Spleen (tissue), 11 donors: ENCODE measurements at regions not wholly inside any gene's neighbourhood (a gene's known extent, or its start where the extent isn't known, plus 50 kb on each side); places are given as distances from the start of the nearest gene placed in this dataset.

Source experiments
- DNase-seq: peaks from one replicate; pipeline ENCODE4 v3.0.0-alpha.2; 2020
- H3K27ac ChIP-seq, 8 donors: fragments of 200-600 bp; sonication (generic) in 7 of 8; 1 replicate in 4 of 8; 2 replicates in 4 of 8; pipeline versions ENCODE4 v1.5.0 to v1.8.0; 2016 to 2021; ENCODE audit warnings: inconsistent platforms in 4 of 8, mild to moderate bottlenecking in 4 of 8, moderate library complexity in 1 of 8
- H3K27me3 ChIP-seq, 7 donors: fragments of 200-600 bp; sonication (generic) in 6 of 7; replicated peaks in 1 of 7; 1 replicate in 4 of 7; 2 replicates in 3 of 7; pipeline versions ENCODE4 v1.5.0 to v1.8.0; 2016 to 2021; ENCODE audit warnings: inconsistent platforms in 3 of 7, mild to moderate bottlenecking in 1 of 7
- H3K36me3 ChIP-seq, 6 donors: fragments of 200-600 bp; sonication (generic) in 5 of 6; 1 replicate in 4 of 6; 2 replicates in 2 of 6; pipeline versions ENCODE4 v1.5.0 to v1.8.0; 2016 to 2021; ENCODE audit warnings: inconsistent platforms in 2 of 6
- H3K4me1 ChIP-seq, 6 donors: fragments of 200-600 bp; sonication (generic) in 5 of 6; 1 replicate in 3 of 6; 2 replicates in 3 of 6; pipeline versions ENCODE4 v1.5.0 to v1.8.0; 2016 to 2021; ENCODE audit warnings: inconsistent platforms in 3 of 6
- H3K4me3 ChIP-seq, 8 donors: fragments of 200-600 bp; sonication (generic) in 7 of 8; 1 replicate in 4 of 8; 2 replicates in 4 of 8; pipeline versions ENCODE4 v1.5.0 to v1.8.0; 2016 to 2021; ENCODE audit warnings: inconsistent platforms in 4 of 8, mild to moderate bottlenecking in 4 of 8, moderate library complexity in 2 of 8
- H3K9me3 ChIP-seq, 8 donors: fragments of 200-600 bp; sonication (generic) in 7 of 8; 1 replicate in 4 of 8; 2 replicates in 4 of 8; pipeline versions ENCODE4 v1.5.0 to v1.8.0; 2016 to 2021; ENCODE audit warnings: inconsistent platforms in 4 of 8
- CTCF ChIP-seq, 11 experiments: fragments of 200-600 bp in 7 of 11; fragments of 450-650 bp in 4 of 11; sonication (generic) in 4 of 11; IDR thresholded peaks in 8 of 11; conservative IDR thresholded peaks in 3 of 11; 1 replicate in 7 of 11; 2 replicates in 4 of 11; pipeline versions ENCODE4 v1.4.0 to v1.8.0; 2016 to 2021; ENCODE audit warnings: antibody characterized with exemption in 11 of 11, inconsistent platforms in 4 of 11, mild to moderate bottlenecking in 1 of 11
- POLR2A ChIP-seq, 3 donors: fragments of 450-650 bp; IDR thresholded peaks; one replicate each; pipeline ENCODE4 v1.5.1; 2017; ENCODE audit warnings: antibody characterized with exemption in 3 of 3, mild to moderate bottlenecking in 1 of 3
- POLR2AphosphoS5 ChIP-seq, 3 donors: sonication (generic); formaldehyde crosslinking; IDR thresholded peaks; one replicate each; pipeline ENCODE4 v1.5.1; 2017; ENCODE audit warnings: antibody characterized with exemption in 3 of 3
- WGBS, 5 donors: extraction: QIAGEN DNeasy Blood & Tissue Kit in 3 of 5; methylation state at CpG; one replicate each; pipeline versions ENCODE4 v1.1.5 to v1.1.7; 2013 to 2018; 5-methylcytosine and 5-hydroxymethylcytosine counted together
- intact Hi-C: fragments of 100-400 bp; cut with DNase I; formaldehyde crosslinking; loops from one replicate; pipeline ENCODE4 v1.15.0; 2023; ENCODE audit warnings: low total_unique reads
- donor health status: healthy with polysubstance abuse.
- donor health status: DM: no; HTN: no; CAD: no; lungs with moderate emphysema.
- donor health status: DM: no; HTN: no; CAD: no.
- donor health status: Bipolar disorder and iron deficiency.
- donor health status: healthy.
- donor health status: DM: no; HTN: no; CAD: no.
- donor health status: DM: yes; HTN: yes; CAD: no.

GRCh38 chr6:168887621-168888020 is 366.0 kb downstream of the THBS2 start:
- no peak overlapping the region for H3K4me3 ChIP-seq
- H3K36me3 ChIP-seq, result no peaks in the 10 kb centered on the region
- intact Hi-C loops, result no loop called here
- H3K4me1 ChIP-seq, result peaks cover 0 to 17% (median 9%) of the 10 kb centered on the region in 6 donors
- 80 to 90% (median 89%) methylated on average over 10 of the region's 10 CpGs for WGBS, 5 donors
- DNase-seq, result no peak
- peaks cover 0 to 20% (median 0%) of the 10 kb centered on the region in 7 donors for H3K27me3 ChIP-seq
- H3K9me3 ChIP-seq, result no peaks in the 10 kb centered on the region
- H3K27ac ChIP-seq, result no peak overlapping the region
- TF ChIP-seq POLR2A (IDR thresholded peaks at IDR 0.05) (no peak), CTCF (IDR thresholded peaks at IDR 0.05 in 8 of 11, conservative IDR thresholded peaks at IDR 0.05 in 3 of 11) (no peak), POLR2AphosphoS5 (IDR thresholded peaks at IDR 0.05) (no peak)

GRCh38 chr6:168886964-168887363 is 366.7 kb downstream of the THBS2 start:
- Histone ChIP-seq H3K4me3 (no peak overlapping the region), H3K9me3 (no peaks in the 10 kb centered on the region), H3K27me3 (peaks cover 0 to 20% (median 0%) of the 10 kb centered on the region in 7 donors), H3K36me3 (no peaks in the 10 kb centered on the region), H3K27ac (no peak overlapping the region), H3K4me1 (peaks cover 0 to 17% (median 9%) of the 10 kb centered on the region in 6 donors)
- intact Hi-C loops, result no loop called here
- 84 to 88% (median 86%) methylated on average over 12 of the region's 12 CpGs for WGBS, 5 donors
- no peak for DNase-seq
- TF ChIP-seq CTCF (IDR thresholded peaks at IDR 0.05 in 8 of 11, conservative IDR thresholded peaks at IDR 0.05 in 3 of 11), result no peak
- no peak for TF ChIP-seq POLR2A (IDR thresholded peaks at IDR 0.05)
- no peak for TF ChIP-seq POLR2AphosphoS5 (IDR thresholded peaks at IDR 0.05)

GRCh38 chr6:168885751-168886742 is 367.6 kb downstream of the THBS2 start:
- Histone ChIP-seq H3K9me3 (no peaks in the 10 kb centered on the region), H3K27me3 (peaks cover 0 to 20% (median 0%) of the 10 kb centered on the region in 7 donors), H3K4me3 (no peak overlapping the region), H3K27ac (no peak overlapping the region), H3K4me1 (peaks cover 0 to 17% (median 9%) of the 10 kb centered on the region in 6 donors), H3K36me3 (no peaks in the 10 kb centered on the region)
- no peak for TF ChIP-seq POLR2A (IDR thresholded peaks at IDR 0.05)
- TF ChIP-seq POLR2AphosphoS5 (IDR thresholded peaks at IDR 0.05), result no peak
- TF ChIP-seq CTCF (IDR thresholded peaks at IDR 0.05 in 8 of 11, conservative IDR thresholded peaks at IDR 0.05 in 3 of 11), result no peak
- 87 to 95% (median 90%) methylated on average over 40 to 51 of the region's 51 CpGs for WGBS, 5 donors
- DNase-seq, result no peak
- intact Hi-C loops, result no loop called here

GRCh38 chr6:168885196-168885595 is 368.4 kb downstream of the THBS2 start:
- intact Hi-C loops, result no loop called here
- no peak for DNase-seq
- H3K27ac ChIP-seq, result peak overlapping the region in 1 of 8 donors; percentile 73
- 80 to 94% (median 86%) methylated on average over 9 of the region's 9 CpGs for WGBS, 5 donors
- peaks cover 0 to 17% (median 9%) of the 10 kb centered on the region in 6 donors for H3K4me1 ChIP-seq
- no peaks in the 10 kb centered on the region for H3K36me3 ChIP-seq
- H3K9me3 ChIP-seq, result no peaks in the 10 kb centered on the region
- TF ChIP-seq CTCF (IDR thresholded peaks at IDR 0.05 in 8 of 11, conservative IDR thresholded peaks at IDR 0.05 in 3 of 11) (no peak), POLR2AphosphoS5 (IDR thresholded peaks at IDR 0.05) (no peak), POLR2A (IDR thresholded peaks at IDR 0.05) (no peak)
- H3K27me3 ChIP-seq, result peaks cover 0 to 20% (median 0%) of the 10 kb centered on the region in 7 donors
- no peak overlapping the region for H3K4me3 ChIP-seq
